Keratinocyte (primary cell): ENCODE measurements at regions not wholly inside any gene's neighbourhood (a gene's known extent, or its start where the extent isn't known, plus 50 kb on each side); places are given as distances from the start of the nearest gene placed in this dataset.

Experiments
- EZH2 ChIP-seq: IDR thresholded peaks from one replicate; pipeline ENCODE4 v1.6.1; 2012; ENCODE audit warnings: inconsistent platforms, mild to moderate bottlenecking, low read length, moderate library complexity
- TF ChIP-seq, protein P1 (sequence below), 3 experiments: IDR thresholded peaks in 1 of 3; conservative IDR thresholded peaks in 1 of 3; optimal IDR thresholded peaks in 1 of 3; 2 replicates in 2 of 3; 3 replicates in 1 of 3; pipeline versions ENCODE3 to v1.5.1; 2011; ENCODE audit warnings: low read length in 3 of 3, mild to moderate bottlenecking in 3 of 3, moderate library complexity in 2 of 3, control low read depth in 1 of 3, inconsistent platforms in 1 of 3; ENCODE audit not compliant: insufficient read depth in 2 of 3; ENCODE audit errors: extremely low read depth in 1 of 3

DNA sequence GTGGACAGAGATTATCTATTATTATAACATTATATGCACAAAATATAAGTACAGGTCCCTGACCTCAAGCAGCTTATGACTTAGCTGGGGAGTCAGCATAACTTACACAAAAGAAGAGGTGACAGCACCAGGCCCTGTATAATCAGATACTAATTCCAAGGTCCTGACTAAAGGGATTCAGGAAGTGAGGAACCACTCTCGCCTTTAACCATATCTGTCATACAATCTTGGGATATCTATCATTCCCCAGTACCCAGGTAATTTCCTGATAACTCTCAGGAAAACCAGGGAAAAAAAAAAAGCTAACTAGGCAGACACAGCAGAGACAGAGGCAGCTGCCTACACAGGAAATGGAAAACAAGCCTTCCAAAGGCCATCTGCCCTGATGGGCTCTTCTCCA is 78.5 kb upstream of the CAMK1G start:
- TF ChIP-seq, protein P1, sequence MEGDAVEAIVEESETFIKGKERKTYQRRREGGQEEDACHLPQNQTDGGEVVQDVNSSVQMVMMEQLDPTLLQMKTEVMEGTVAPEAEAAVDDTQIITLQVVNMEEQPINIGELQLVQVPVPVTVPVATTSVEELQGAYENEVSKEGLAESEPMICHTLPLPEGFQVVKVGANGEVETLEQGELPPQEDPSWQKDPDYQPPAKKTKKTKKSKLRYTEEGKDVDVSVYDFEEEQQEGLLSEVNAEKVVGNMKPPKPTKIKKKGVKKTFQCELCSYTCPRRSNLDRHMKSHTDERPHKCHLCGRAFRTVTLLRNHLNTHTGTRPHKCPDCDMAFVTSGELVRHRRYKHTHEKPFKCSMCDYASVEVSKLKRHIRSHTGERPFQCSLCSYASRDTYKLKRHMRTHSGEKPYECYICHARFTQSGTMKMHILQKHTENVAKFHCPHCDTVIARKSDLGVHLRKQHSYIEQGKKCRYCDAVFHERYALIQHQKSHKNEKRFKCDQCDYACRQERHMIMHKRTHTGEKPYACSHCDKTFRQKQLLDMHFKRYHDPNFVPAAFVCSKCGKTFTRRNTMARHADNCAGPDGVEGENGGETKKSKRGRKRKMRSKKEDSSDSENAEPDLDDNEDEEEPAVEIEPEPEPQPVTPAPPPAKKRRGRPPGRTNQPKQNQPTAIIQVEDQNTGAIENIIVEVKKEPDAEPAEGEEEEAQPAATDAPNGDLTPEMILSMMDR (optimal IDR thresholded peaks at IDR 0.05 in 1 of 3, IDR thresholded peaks at IDR 0.05 in 1 of 3, conservative IDR thresholded peaks at IDR 0.05 in 1 of 3; ENCODE audit: extremely low read depth in 1 of 3, insufficient read depth in 2 of 3, low read length in 3 of 3) = no peak
- TF ChIP-seq EZH2 = no peak
